ENCODE measurements at regions not wholly inside any gene's neighbourhood (a gene's known extent, or its start where the extent isn't known, plus 50 kb on each side); places are given as distances from the start of the nearest gene placed in this dataset.

- Histone ChIP-seq H3K27me3 (ENCODE audit: control insufficient read depth, low read length) (no peaks in the 10 kb centered on the region), H3K9me3 (ENCODE audit: control insufficient read depth, insufficient read depth, low read length) (no peaks in the 10 kb centered on the region), H4K20me1 (ENCODE audit: control insufficient read depth, insufficient read depth, low read depth, low read length) (no peaks in the 10 kb centered on the region), H3K27ac (ENCODE audit: low read depth, low read length) (no peak overlapping the region), H3F3A (ENCODE audit: control insufficient read depth, insufficient read depth) (no peaks in the 10 kb centered on the region), H3K4me2 (ENCODE audit: low read length) (no peak overlapping the region), H3K4me1 (ENCODE audit: control insufficient read depth, low read length) (no peaks in the 10 kb centered on the region), H3K9me2 (replicated peaks; ENCODE audit: control insufficient read depth, low read length) (no peaks in the 10 kb centered on the region), H3K36me3 (ENCODE audit: control insufficient read depth, low read length) (no peaks in the 10 kb centered on the region), H3K4me3 (ENCODE audit: low read length) (no peak overlapping the region), H3K79me2 (ENCODE audit: control insufficient read depth, low read length) (no peaks in the 10 kb centered on the region)
- no peak for TF ChIP-seq EZH2phosphoT487 (IDR thresholded peaks at IDR 0.05; ENCODE audit: borderline replicate concordance, low read length)
- TF ChIP-seq, protein P1, sequence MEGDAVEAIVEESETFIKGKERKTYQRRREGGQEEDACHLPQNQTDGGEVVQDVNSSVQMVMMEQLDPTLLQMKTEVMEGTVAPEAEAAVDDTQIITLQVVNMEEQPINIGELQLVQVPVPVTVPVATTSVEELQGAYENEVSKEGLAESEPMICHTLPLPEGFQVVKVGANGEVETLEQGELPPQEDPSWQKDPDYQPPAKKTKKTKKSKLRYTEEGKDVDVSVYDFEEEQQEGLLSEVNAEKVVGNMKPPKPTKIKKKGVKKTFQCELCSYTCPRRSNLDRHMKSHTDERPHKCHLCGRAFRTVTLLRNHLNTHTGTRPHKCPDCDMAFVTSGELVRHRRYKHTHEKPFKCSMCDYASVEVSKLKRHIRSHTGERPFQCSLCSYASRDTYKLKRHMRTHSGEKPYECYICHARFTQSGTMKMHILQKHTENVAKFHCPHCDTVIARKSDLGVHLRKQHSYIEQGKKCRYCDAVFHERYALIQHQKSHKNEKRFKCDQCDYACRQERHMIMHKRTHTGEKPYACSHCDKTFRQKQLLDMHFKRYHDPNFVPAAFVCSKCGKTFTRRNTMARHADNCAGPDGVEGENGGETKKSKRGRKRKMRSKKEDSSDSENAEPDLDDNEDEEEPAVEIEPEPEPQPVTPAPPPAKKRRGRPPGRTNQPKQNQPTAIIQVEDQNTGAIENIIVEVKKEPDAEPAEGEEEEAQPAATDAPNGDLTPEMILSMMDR (IDR thresholded peaks at IDR 0.05; ENCODE audit: low read depth, low read length, poor library complexity, severe bottlenecking) = no peak
These were observed 127.8 kb downstream of the BMP4 start for GRCh38 chr14:53828820-53829219.

DNA sequence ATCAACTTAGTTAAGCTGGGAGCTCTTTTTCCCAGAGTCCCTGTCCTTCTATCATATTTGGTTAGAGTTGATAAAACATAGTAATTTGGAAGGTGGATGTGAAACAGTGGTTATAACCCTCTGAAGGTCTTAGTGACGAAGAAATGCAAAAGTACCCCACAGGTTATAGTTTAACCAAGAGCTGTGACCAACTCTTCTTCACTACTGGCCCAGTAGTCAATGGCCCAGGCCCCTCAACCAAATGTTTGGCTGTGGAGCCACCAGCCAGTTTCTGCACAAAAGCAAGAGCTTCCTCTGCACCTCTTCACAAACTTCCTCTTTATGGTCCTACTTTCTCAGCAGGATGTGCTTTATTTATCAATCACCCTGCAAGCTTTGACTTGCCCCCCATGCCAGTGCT, 132.6 kb downstream of the BMP4 start:
- no peaks in the 10 kb centered on the region for H3K79me2 ChIP-seq (ENCODE audit: control insufficient read depth, low read length)
- no peak for TF ChIP-seq EZH2phosphoT487 (IDR thresholded peaks at IDR 0.05; ENCODE audit: borderline replicate concordance, low read length)
- TF ChIP-seq, protein P1 (IDR thresholded peaks at IDR 0.05; ENCODE audit: low read depth, low read length, poor library complexity, severe bottlenecking) = no peak
- no peaks in the 10 kb centered on the region for H3K4me1 ChIP-seq (ENCODE audit: control insufficient read depth, low read length)
- H3K27ac ChIP-seq (ENCODE audit: low read depth, low read length) = no peak overlapping the region
- no peaks in the 10 kb centered on the region for H3K9me2 ChIP-seq (replicated peaks; ENCODE audit: control insufficient read depth, low read length)
- no peak overlapping the region for H3K4me3 ChIP-seq (ENCODE audit: low read length)
- no peaks in the 10 kb centered on the region for H3F3A ChIP-seq (ENCODE audit: control insufficient read depth, insufficient read depth)
- no peaks in the 10 kb centered on the region for H3K27me3 ChIP-seq (ENCODE audit: control insufficient read depth, low read length)
- H3K4me2 ChIP-seq (ENCODE audit: low read length) = no peak overlapping the region
- no peaks in the 10 kb centered on the region for H4K20me1 ChIP-seq (ENCODE audit: control insufficient read depth, insufficient read depth, low read depth, low read length)
- H3K9me3 ChIP-seq (ENCODE audit: control insufficient read depth, insufficient read depth, low read length) = no peaks in the 10 kb centered on the region
- no peaks in the 10 kb centered on the region for H3K36me3 ChIP-seq (ENCODE audit: control insufficient read depth, low read length)

DNA sequence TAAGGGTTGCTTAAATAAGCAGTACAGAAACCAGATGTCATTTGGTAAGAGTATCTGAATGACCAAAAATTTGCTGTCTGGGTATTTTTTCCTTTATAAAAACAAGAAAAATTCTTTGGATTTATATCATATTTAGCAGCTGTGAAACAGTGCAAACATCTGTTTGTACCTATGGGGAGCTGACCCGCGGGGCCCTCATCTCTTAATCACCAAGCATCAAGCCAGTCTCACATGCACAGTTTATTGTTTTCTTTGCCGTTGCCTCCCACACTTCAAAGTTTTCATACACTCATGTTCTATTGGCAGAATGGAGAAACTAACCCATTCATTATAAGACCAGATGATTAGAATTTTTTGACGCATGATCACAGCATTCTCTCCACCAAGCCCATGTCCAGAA, 142.2 kb downstream of the BMP4 start:
- no peak overlapping the region for H3K4me2 ChIP-seq (ENCODE audit: low read length)
- TF ChIP-seq EZH2phosphoT487 (IDR thresholded peaks at IDR 0.05; ENCODE audit: borderline replicate concordance, low read length) = no peak
- TF ChIP-seq, protein P1 (IDR thresholded peaks at IDR 0.05; ENCODE audit: low read depth, low read length, poor library complexity, severe bottlenecking) = no peak
- H3F3A ChIP-seq (ENCODE audit: control insufficient read depth, insufficient read depth) = no peaks in the 10 kb centered on the region
- H3K4me1 ChIP-seq (ENCODE audit: control insufficient read depth, low read length) = no peaks in the 10 kb centered on the region
- H3K9me3 ChIP-seq (ENCODE audit: control insufficient read depth, insufficient read depth, low read length) = no peaks in the 10 kb centered on the region
- H3K36me3 ChIP-seq (ENCODE audit: control insufficient read depth, low read length) = no peaks in the 10 kb centered on the region
- no peaks in the 10 kb centered on the region for H3K9me2 ChIP-seq (replicated peaks; ENCODE audit: control insufficient read depth, low read length)
- no peaks in the 10 kb centered on the region for H3K79me2 ChIP-seq (ENCODE audit: control insufficient read depth, low read length)
- H3K27ac ChIP-seq (ENCODE audit: low read depth, low read length) = no peak overlapping the region
- no peak overlapping the region for H3K4me3 ChIP-seq (ENCODE audit: low read length)
- H4K20me1 ChIP-seq (ENCODE audit: control insufficient read depth, insufficient read depth, low read depth, low read length) = no peaks in the 10 kb centered on the region
- no peaks in the 10 kb centered on the region for H3K27me3 ChIP-seq (ENCODE audit: control insufficient read depth, low read length)

DNA sequence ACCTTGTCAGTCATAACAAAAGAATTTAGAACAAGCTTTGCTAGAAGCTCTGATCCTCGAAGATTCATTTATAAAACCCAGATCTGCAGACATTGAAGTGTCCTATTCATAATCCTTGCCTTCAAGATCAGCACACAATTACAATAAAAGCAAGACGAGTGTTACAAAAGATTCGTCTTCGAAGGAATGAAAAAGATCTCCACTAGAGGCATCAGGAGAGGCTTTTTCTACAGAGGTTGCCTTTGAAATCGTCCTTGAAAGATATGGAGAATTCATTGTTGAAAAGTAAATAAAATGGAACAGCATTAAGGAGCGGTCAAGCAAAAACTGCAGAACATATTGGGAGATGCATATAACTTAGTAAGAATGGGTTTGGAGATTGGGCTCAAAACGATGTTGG, 146.4 kb downstream of the BMP4 start:
- H3K9me2 ChIP-seq (replicated peaks; ENCODE audit: control insufficient read depth, low read length) = no peaks in the 10 kb centered on the region
- TF ChIP-seq EZH2phosphoT487 (IDR thresholded peaks at IDR 0.05; ENCODE audit: borderline replicate concordance, low read length) = no peak
- TF ChIP-seq, protein P1 (IDR thresholded peaks at IDR 0.05; ENCODE audit: low read depth, low read length, poor library complexity, severe bottlenecking) = no peak

More for the DNA sequence above, 146.4 kb downstream of the BMP4 start:
- no peaks in the 10 kb centered on the region for H4K20me1 ChIP-seq (ENCODE audit: control insufficient read depth, insufficient read depth, low read depth, low read length)
- no peak overlapping the region for H3K4me3 ChIP-seq (ENCODE audit: low read length)
- H3K27me3 ChIP-seq (ENCODE audit: control insufficient read depth, low read length) = no peaks in the 10 kb centered on the region
- no peaks in the 10 kb centered on the region for H3K79me2 ChIP-seq (ENCODE audit: control insufficient read depth, low read length)
- no peak overlapping the region for H3K27ac ChIP-seq (ENCODE audit: low read depth, low read length)
- no peaks in the 10 kb centered on the region for H3F3A ChIP-seq (ENCODE audit: control insufficient read depth, insufficient read depth)
- H3K4me1 ChIP-seq (ENCODE audit: control insufficient read depth, low read length) = no peaks in the 10 kb centered on the region
- H3K36me3 ChIP-seq (ENCODE audit: control insufficient read depth, low read length) = no peaks in the 10 kb centered on the region
- H3K4me2 ChIP-seq (ENCODE audit: low read length) = no peak overlapping the region
- H3K9me3 ChIP-seq (ENCODE audit: control insufficient read depth, insufficient read depth, low read length) = no peaks in the 10 kb centered on the region

Data from DOHH2 (cell line).